B cell (primary cell): ENCODE measurements at regions not wholly inside any gene's neighbourhood (a gene's known extent, or its start where the extent isn't known, plus 50 kb on each side); places are given as distances from the start of the nearest gene placed in this dataset.

Experiments
- EZH2 ChIP-seq: IDR thresholded peaks from 2 replicates; pipeline ENCODE4 v1.6.1; 2012; ENCODE audit warnings: borderline replicate concordance, low read depth, mild to moderate bottlenecking, moderate library complexity, low read length; ENCODE audit not compliant: insufficient read depth, poor library complexity, severe bottlenecking
- TF ChIP-seq, protein P1 (sequence below): fragments of 200-600 bp; IDR thresholded peaks from one replicate; pipeline ENCODE4 v1.8.0; 2022; ENCODE audit warnings: antibody characterized with exemption, mild to moderate bottlenecking

- TF ChIP-seq, protein P1, sequence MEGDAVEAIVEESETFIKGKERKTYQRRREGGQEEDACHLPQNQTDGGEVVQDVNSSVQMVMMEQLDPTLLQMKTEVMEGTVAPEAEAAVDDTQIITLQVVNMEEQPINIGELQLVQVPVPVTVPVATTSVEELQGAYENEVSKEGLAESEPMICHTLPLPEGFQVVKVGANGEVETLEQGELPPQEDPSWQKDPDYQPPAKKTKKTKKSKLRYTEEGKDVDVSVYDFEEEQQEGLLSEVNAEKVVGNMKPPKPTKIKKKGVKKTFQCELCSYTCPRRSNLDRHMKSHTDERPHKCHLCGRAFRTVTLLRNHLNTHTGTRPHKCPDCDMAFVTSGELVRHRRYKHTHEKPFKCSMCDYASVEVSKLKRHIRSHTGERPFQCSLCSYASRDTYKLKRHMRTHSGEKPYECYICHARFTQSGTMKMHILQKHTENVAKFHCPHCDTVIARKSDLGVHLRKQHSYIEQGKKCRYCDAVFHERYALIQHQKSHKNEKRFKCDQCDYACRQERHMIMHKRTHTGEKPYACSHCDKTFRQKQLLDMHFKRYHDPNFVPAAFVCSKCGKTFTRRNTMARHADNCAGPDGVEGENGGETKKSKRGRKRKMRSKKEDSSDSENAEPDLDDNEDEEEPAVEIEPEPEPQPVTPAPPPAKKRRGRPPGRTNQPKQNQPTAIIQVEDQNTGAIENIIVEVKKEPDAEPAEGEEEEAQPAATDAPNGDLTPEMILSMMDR = no peak
- TF ChIP-seq EZH2 = no peak
Measured at GRCh38 chr10:8254350-8254749, 199.9 kb downstream of the GATA3 start.
